ENCODE measurements at regions not wholly inside any gene's neighbourhood (a gene's known extent, or its start where the extent isn't known, plus 50 kb on each side); places are given as distances from the start of the nearest gene placed in this dataset.

DNA sequence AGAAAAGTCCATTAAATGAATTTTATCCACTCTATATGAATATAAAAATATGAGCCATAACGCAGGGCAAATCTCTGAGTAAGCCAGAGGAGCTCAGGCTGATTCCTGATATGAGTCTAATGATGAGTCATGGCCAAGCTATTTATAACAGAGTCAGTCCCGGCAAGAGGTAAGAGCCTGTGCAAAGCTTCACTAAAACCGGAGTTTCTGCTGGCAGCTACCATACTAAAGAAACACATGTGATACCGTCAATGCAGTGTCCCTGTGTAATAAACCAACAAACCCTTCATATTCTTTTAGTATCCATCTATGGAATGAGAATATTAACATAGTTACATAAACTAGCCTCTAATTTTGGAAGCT lies 319.4 kb downstream of the KCNC2 start:
- Histone ChIP-seq H3K4me3 (no peak overlapping the region), H3K4me1 (peaks cover 0 to 17% (median 11%) of the 10 kb centered on the region in 4 donors), H3K9me3 (no peaks in the 10 kb centered on the region), H3K27ac (peak overlapping the region in 1 of 4 donors; percentile 36), H3K36me3 (no peaks in the 10 kb centered on the region), H3K27me3 (no peaks in the 10 kb centered on the region)
- no peak for DNase-seq
- intact Hi-C loops (cut with DNase I): no loop called here
- 6 to 28% methylated on average over 4 of the region's 4 CpGs for WGBS, 2 donors
- TF ChIP-seq EP300 (IDR thresholded peaks at IDR 0.05) (no peak), POLR2A (IDR thresholded peaks at IDR 0.05) (no peak), POLR2AphosphoS5 (IDR thresholded peaks at IDR 0.05) (no peak)
- TF ChIP-seq, protein P1, sequence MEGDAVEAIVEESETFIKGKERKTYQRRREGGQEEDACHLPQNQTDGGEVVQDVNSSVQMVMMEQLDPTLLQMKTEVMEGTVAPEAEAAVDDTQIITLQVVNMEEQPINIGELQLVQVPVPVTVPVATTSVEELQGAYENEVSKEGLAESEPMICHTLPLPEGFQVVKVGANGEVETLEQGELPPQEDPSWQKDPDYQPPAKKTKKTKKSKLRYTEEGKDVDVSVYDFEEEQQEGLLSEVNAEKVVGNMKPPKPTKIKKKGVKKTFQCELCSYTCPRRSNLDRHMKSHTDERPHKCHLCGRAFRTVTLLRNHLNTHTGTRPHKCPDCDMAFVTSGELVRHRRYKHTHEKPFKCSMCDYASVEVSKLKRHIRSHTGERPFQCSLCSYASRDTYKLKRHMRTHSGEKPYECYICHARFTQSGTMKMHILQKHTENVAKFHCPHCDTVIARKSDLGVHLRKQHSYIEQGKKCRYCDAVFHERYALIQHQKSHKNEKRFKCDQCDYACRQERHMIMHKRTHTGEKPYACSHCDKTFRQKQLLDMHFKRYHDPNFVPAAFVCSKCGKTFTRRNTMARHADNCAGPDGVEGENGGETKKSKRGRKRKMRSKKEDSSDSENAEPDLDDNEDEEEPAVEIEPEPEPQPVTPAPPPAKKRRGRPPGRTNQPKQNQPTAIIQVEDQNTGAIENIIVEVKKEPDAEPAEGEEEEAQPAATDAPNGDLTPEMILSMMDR (IDR thresholded peaks at IDR 0.05): no peak

DNA sequence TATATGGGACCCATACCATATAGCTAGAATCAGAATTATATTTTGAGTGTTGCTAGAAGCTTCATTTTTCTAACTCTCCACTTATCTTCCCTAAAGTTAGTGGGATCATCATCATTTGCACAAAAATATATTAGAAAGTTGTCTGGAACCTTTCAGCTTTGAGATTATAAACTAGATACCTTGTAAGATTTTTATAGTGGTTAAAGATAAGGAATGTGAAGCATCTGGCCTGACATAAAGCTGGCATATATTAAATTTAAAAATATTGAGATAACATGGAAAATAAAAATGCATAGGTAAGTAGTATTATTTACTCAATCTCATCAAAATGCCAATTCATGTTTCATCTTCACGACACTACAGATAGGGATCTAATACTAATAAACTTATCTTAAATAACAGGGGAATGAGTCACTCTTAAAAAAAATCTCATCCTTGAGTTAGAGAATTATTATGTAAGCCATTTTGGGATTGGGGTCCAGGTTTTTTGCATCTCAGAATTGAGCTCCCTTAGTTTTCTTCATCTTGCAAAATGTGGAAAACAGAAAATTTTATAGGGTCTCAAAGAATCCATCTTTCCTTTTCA lies 318.5 kb downstream of the KCNC2 start:
- no peaks in the 10 kb centered on the region for H3K36me3 ChIP-seq
- no peaks in the 10 kb centered on the region for H3K27me3 ChIP-seq
- intact Hi-C loops (cut with DNase I): no loop called here
- H3K4me3 ChIP-seq: no peak overlapping the region
- H3K9me3 ChIP-seq: no peaks in the 10 kb centered on the region
- no peak overlapping the region for H3K27ac ChIP-seq
- whole genome bisulfite sequencing, 2 donors: 87 to 91% methylated on average over 1 of the region's 1 CpG
- DNase-seq: no peak
- H3K4me1 ChIP-seq: peaks cover 0 to 17% (median 11%) of the 10 kb centered on the region in 4 donors
- TF ChIP-seq EP300 (IDR thresholded peaks at IDR 0.05) (no peak), POLR2A (IDR thresholded peaks at IDR 0.05) (no peak), POLR2AphosphoS5 (IDR thresholded peaks at IDR 0.05) (no peak)
- TF ChIP-seq, protein P1 (IDR thresholded peaks at IDR 0.05): no peak

DNA sequence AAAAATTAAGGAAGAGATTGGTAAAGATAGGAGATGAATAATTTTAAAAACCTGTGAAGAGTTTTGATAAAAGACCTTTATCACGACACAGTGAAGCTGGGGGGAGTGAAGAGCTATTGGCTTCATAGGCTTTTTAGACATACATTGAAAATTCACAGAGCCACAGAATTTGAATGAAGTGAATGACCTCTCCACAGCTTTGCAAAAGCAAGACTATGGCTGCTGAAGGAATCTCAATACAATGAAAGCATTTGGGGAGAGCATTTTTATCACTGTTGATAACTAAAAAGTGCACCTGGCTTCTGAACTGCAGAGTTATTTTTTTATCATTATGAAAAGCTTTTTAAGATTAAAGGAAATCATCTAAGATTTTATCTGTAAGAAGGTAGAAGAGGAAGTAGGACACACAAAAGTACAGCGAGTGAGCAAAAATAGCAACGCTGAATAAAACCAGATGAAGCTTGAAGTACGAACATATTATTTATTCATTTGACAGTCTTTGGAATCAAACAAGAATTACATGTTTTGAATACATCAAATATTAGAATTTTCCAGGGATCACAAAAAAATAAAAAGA lies 317.5 kb downstream of the KCNC2 start:
- Histone ChIP-seq H3K9me3 (no peaks in the 10 kb centered on the region), H3K27ac (no peak overlapping the region), H3K27me3 (no peaks in the 10 kb centered on the region), H3K36me3 (no peaks in the 10 kb centered on the region), H3K4me3 (no peak overlapping the region), H3K4me1 (peaks cover 0 to 17% (median 11%) of the 10 kb centered on the region in 4 donors)
- intact Hi-C loops (cut with DNase I): no loop called here
- no peak for DNase-seq
- no peak for TF ChIP-seq POLR2A (IDR thresholded peaks at IDR 0.05)
- TF ChIP-seq POLR2AphosphoS5 (IDR thresholded peaks at IDR 0.05): no peak
- TF ChIP-seq, protein P1 (IDR thresholded peaks at IDR 0.05): no peak
- no peak for TF ChIP-seq EP300 (IDR thresholded peaks at IDR 0.05)
- WGBS, 2 donors: 70 to 84% methylated on average over 4 of the region's 4 CpGs

DNA sequence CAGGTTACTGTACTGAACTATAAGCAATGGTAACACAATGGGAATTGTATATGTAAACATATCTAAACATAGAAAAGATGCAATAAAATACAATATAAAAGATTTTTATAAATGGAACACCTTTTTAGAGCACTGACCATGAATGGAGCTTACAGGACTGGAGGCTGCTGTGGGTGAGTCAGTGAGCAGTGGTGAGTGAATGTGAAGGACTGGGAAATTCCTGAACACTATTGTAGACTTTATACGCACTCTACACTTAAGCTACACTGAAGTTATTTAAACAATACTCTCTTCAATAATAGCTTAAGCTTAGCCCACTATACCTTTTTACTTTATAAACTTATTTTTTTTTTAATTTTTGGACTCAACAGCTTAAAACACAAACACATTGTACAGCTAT lies 313.5 kb downstream of the KCNC2 start:
- H3K36me3 ChIP-seq: no peaks in the 10 kb centered on the region
- H3K27me3 ChIP-seq: no peaks in the 10 kb centered on the region
- H3K4me3 ChIP-seq: no peak overlapping the region
- 45 to 85% methylated on average over 1 of the region's 1 CpG for WGBS, 2 donors
- no peak for DNase-seq
- no peak overlapping the region for H3K27ac ChIP-seq
- intact Hi-C loops (cut with DNase I): no loop called here
- no peaks in the 10 kb centered on the region for H3K9me3 ChIP-seq
- H3K4me1 ChIP-seq: no peaks in the 10 kb centered on the region
- TF ChIP-seq, protein P1 (IDR thresholded peaks at IDR 0.05): no peak
- no peak for TF ChIP-seq EP300 (IDR thresholded peaks at IDR 0.05)
- no peak for TF ChIP-seq POLR2A (IDR thresholded peaks at IDR 0.05)
- no peak for TF ChIP-seq POLR2AphosphoS5 (IDR thresholded peaks at IDR 0.05)

Measured in sigmoid colon (tissue), 6 donors.